HG03460 (cell line): ENCODE measurements at regions not wholly inside any gene's neighbourhood (a gene's known extent, or its start where the extent isn't known, plus 50 kb on each side); places are given as distances from the start of the nearest gene placed in this dataset.
"Not testable (repeated sequence)": the region's sequence is repeated elsewhere in the genome, so short reads cannot be mapped to it uniquely, and the experiment has no call there.

Source experiments
- ATAC-seq: cut with Tn5 transposase; IDR thresholded peaks from one replicate; pipeline ENCODE4 v1.9.1; 2021; ENCODE audit not compliant: unreplicated experiment

GRCh38 chr9:2277644-2278043, 262.5 kb downstream of the SMARCA2 start:
- not testable (repeated sequence) for ATAC-seq

- not testable (repeated sequence) for ATAC-seq
These were observed 264.0 kb downstream of the SMARCA2 start for GRCh38 chr9:2279138-2279537.

- ATAC-seq, result no peak
These were observed 266.1 kb downstream of the SMARCA2 start for GRCh38 chr9:2281031-2281802.

- ATAC-seq, result no peak
These were observed 266.6 kb downstream of the SMARCA2 start for GRCh38 chr9:2281803-2282185.

- ATAC-seq, result no peak
These were observed 269.6 kb downstream of the SMARCA2 start for GRCh38 chr9:2284770-2285169.

- ATAC-seq, result no peak
These were observed 270.5 kb downstream of the SMARCA2 start for GRCh38 chr9:2285416-2286332.

GRCh38 chr9:2286333-2286705, 271.2 kb downstream of the SMARCA2 start:
- no peak for ATAC-seq

GRCh38 chr9:2286825-2287455, 271.8 kb downstream of the SMARCA2 start:
- ATAC-seq, result no peak

GRCh38 chr9:2288309-2288708, 273.2 kb downstream of the SMARCA2 start:
- ATAC-seq, result no peak

- no peak for ATAC-seq
These were observed 274.1 kb downstream of the SMARCA2 start for GRCh38 chr9:2289263-2289662.

GRCh38 chr9:2290382-2290781, 275.2 kb downstream of the SMARCA2 start:
- ATAC-seq, result no peak

- ATAC-seq, result no peak
These were observed 277.0 kb downstream of the SMARCA2 start for GRCh38 chr9:2291980-2292704.

- ATAC-seq, result no peak
These were observed 277.6 kb downstream of the SMARCA2 start for GRCh38 chr9:2292733-2293132.

- ATAC-seq, result no peak
These were observed 282.6 kb downstream of the SMARCA2 start for GRCh38 chr9:2297771-2298170.

- ATAC-seq, result no peak
These were observed 283.1 kb downstream of the SMARCA2 start for GRCh38 chr9:2298217-2298616.

- ATAC-seq, result no peak
These were observed 284.2 kb downstream of the SMARCA2 start for GRCh38 chr9:2299156-2299842.

GRCh38 chr9:2299843-2300205, 284.7 kb downstream of the SMARCA2 start:
- ATAC-seq, result no peak

- no peak for ATAC-seq
These were observed 285.2 kb downstream of the SMARCA2 start for GRCh38 chr9:2300325-2300724.

GRCh38 chr9:2302606-2303005, 287.5 kb downstream of the SMARCA2 start:
- no peak for ATAC-seq

- ATAC-seq, result no peak
These were observed 287.9 kb downstream of the SMARCA2 start for GRCh38 chr9:2303056-2303455.
